OCI-LY1 (cell line): ENCODE measurements at regions not wholly inside any gene's neighbourhood (a gene's known extent, or its start where the extent isn't known, plus 50 kb on each side); places are given as distances from the start of the nearest gene placed in this dataset.

Experiments
- H2AFZ ChIP-seq: fragments of 200-600 bp; sonication (generic), shearing (Covaris generic); 2 replicates; pipeline ENCODE4 v1.6.0; 2014; ENCODE audit warnings: antibody characterized with exemption, mild to moderate bottlenecking, low read length
- H3F3A ChIP-seq: fragments of 200-600 bp; sonication (generic), shearing (Covaris generic); 2 replicates; pipeline ENCODE4 v1.6.0; 2014; ENCODE audit warnings: mild to moderate bottlenecking, antibody characterized with exemption, low read length, moderate library complexity; ENCODE audit not compliant: insufficient read depth
- H3K27ac ChIP-seq: fragments of 200-600 bp; sonication (generic); 2 replicates; pipeline ENCODE4 v1.5.1; 2014; ENCODE audit warnings: low read length, mixed run types, mild to moderate bottlenecking, low read depth; ENCODE audit not compliant: poor library complexity, severe bottlenecking
- H3K27me3 ChIP-seq: fragments of 200-600 bp; sonication (generic); 2 replicates; pipeline ENCODE4 v1.6.0; 2014; ENCODE audit warnings: antibody characterized with exemption, mild to moderate bottlenecking, low read length, moderate library complexity; ENCODE audit not compliant: insufficient read depth
- H3K36me3 ChIP-seq: fragments of 200-600 bp; sonication (generic); 2 replicates; pipeline ENCODE4 v1.6.1; 2014; ENCODE audit warnings: mild to moderate bottlenecking, antibody characterized with exemption, low read length, moderate library complexity, mixed read lengths; ENCODE audit not compliant: insufficient read depth
- H3K4me1 ChIP-seq: fragments of 200-600 bp; sonication (generic); 2 replicates; pipeline ENCODE4 v1.5.1; 2014; ENCODE audit warnings: mild to moderate bottlenecking, low read length, moderate library complexity; ENCODE audit not compliant: insufficient read depth, severe bottlenecking
- H3K4me2 ChIP-seq: fragments of 200-600 bp; sonication (generic), shearing (Covaris generic); 2 replicates; pipeline ENCODE4 v1.6.1; 2014; ENCODE audit warnings: low read length
- H3K4me3 ChIP-seq: fragments of 200-600 bp; sonication (generic); 2 replicates; pipeline ENCODE4 v1.5.1; 2014; ENCODE audit warnings: low read length, low read depth, mild to moderate bottlenecking, mixed read lengths; ENCODE audit not compliant: poor library complexity, severe bottlenecking
- H3K79me2 ChIP-seq: fragments of 200-600 bp; shearing (Covaris generic); 2 replicates; pipeline ENCODE4 v1.6.1; 2016; ENCODE audit warnings: mixed run types, low read length, mixed read lengths; ENCODE audit not compliant: insufficient read depth
- H3K9ac ChIP-seq: fragments of 200-600 bp; sonication (generic), shearing (Covaris generic); 2 replicates; pipeline ENCODE4 v1.6.1; 2014; ENCODE audit warnings: mild to moderate bottlenecking, low read length, mixed read lengths
- H3K9me2 ChIP-seq: fragments of 200-600 bp; sonication (generic), shearing (Covaris generic); 2 replicates; pipeline ENCODE4 v1.6.1; 2014; ENCODE audit warnings: low read depth, mild to moderate bottlenecking, low read length, mixed read lengths
- H3K9me3 ChIP-seq: fragments of 200-600 bp; shearing (Covaris generic); 2 replicates; pipeline ENCODE4 v1.6.1; 2014; ENCODE audit warnings: low read length, mixed read lengths
- H4K20me1 ChIP-seq: fragments of 200-600 bp; sonication (generic), shearing (Covaris generic); 2 replicates; pipeline ENCODE4 v1.6.0; 2016; ENCODE audit warnings: mild to moderate bottlenecking, low read length; ENCODE audit not compliant: insufficient read depth
- EZH2 ChIP-seq: fragments of 200-600 bp; sonication (generic), shearing (Covaris generic); IDR thresholded peaks from 2 replicates; pipeline ENCODE4 v1.8.0; 2017; ENCODE audit warnings: borderline replicate concordance, mixed run types, mild to moderate bottlenecking, antibody characterized with exemption, low read length, moderate library complexity, mixed read lengths
- TF ChIP-seq, protein P1 (sequence below): fragments of 200-600 bp; sonication (generic), shearing (Covaris generic); IDR thresholded peaks from 2 replicates; pipeline ENCODE4 v1.5.1; 2017; ENCODE audit warnings: mild to moderate bottlenecking, antibody characterized with exemption, low read length, moderate library complexity, mixed read lengths

DNA sequence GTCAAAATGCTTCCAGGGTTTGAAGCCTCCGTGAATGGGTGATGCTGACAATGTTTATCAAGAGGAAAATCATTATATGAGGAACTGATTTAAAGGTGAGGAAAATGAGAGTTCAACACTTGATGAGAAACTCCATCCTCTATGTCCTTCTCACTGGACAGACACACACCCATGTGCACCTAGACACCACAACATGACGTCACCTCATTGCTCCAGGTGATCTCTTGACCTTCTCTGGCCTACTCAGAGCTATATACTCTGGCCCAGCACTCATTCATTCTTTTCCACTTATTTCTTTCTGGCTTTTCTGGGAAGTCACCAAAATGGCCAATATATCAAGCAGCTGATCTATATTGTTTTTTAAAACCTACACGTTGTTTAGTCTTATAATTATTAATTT is 778.7 kb upstream of the PCDH20 start:
- Histone ChIP-seq H3K4me2 (no peak overlapping the region), H3K9ac (no peak overlapping the region), H3K9me3 (no peaks in the 10 kb centered on the region), H4K20me1 (no peaks in the 10 kb centered on the region), H3K27ac (no peak overlapping the region), H3K4me1 (no peaks in the 10 kb centered on the region), H2AFZ (no peak overlapping the region), H3K36me3 (no peaks in the 10 kb centered on the region), H3K27me3 (no peaks in the 10 kb centered on the region), H3K4me3 (no peak overlapping the region), H3K79me2 (no peaks in the 10 kb centered on the region), H3K9me2 (no peaks in the 10 kb centered on the region), H3F3A (no peaks in the 10 kb centered on the region)
- TF ChIP-seq EZH2 = no peak
- TF ChIP-seq, protein P1, sequence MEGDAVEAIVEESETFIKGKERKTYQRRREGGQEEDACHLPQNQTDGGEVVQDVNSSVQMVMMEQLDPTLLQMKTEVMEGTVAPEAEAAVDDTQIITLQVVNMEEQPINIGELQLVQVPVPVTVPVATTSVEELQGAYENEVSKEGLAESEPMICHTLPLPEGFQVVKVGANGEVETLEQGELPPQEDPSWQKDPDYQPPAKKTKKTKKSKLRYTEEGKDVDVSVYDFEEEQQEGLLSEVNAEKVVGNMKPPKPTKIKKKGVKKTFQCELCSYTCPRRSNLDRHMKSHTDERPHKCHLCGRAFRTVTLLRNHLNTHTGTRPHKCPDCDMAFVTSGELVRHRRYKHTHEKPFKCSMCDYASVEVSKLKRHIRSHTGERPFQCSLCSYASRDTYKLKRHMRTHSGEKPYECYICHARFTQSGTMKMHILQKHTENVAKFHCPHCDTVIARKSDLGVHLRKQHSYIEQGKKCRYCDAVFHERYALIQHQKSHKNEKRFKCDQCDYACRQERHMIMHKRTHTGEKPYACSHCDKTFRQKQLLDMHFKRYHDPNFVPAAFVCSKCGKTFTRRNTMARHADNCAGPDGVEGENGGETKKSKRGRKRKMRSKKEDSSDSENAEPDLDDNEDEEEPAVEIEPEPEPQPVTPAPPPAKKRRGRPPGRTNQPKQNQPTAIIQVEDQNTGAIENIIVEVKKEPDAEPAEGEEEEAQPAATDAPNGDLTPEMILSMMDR = no peak

DNA sequence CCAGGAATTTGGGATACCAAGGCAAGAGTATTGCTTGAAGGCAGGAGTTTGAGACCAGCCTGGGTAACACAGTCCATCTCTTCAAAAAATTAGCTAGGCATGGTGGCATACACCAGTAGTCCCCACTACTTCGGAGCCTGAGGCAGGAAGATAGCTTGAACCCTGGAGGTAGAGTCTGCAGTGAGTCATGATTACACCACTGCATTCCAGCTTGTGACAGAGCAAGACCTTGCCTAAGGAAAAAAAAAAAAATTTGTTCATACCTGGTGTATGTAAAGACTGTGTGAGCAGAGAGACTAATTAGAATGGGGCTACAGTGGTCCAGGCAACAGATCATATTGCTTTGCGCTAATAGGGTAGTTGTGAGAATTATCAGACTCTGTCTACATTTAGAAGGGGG is 778.3 kb upstream of the PCDH20 start:
- Histone ChIP-seq H3K4me2 (no peak overlapping the region), H3K9me2 (no peaks in the 10 kb centered on the region), H2AFZ (no peak overlapping the region), H3K27ac (no peak overlapping the region), H3K9me3 (no peaks in the 10 kb centered on the region), H3K4me3 (no peak overlapping the region), H3K79me2 (no peaks in the 10 kb centered on the region), H4K20me1 (no peaks in the 10 kb centered on the region), H3K4me1 (no peaks in the 10 kb centered on the region), H3K36me3 (no peaks in the 10 kb centered on the region), H3K9ac (no peak overlapping the region), H3F3A (no peaks in the 10 kb centered on the region), H3K27me3 (no peaks in the 10 kb centered on the region)
- TF ChIP-seq, protein P1 = no peak
- TF ChIP-seq EZH2 = no peak

DNA sequence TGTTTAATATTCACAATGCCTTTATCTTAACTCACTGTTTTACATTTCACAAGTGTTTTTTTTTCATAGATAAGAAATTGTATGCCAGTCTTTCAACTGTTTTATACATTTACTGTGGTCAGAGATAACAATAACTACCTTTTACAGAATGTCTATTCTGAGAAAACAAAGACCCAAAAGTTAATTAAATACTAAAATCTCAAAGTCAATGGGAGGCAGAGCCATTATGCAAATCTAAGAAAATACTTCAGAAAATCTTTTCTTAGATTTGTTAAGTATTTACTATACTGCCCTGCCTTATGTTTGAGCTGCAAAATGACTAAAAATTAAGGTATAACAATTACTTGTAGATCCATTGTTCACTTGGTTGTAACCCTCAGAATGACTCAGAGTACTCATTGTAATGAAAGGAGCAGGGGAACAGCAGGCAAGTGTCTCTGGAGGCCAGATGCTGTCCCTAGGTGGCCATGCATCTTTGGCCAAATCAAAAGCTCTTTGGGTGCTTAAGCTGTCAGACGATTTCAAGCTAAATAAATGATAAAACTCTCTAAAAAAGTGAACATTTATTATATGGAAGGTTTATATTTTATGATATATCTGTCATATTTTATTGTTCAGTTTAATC is 770.1 kb upstream of the PCDH20 start:
- H2AFZ ChIP-seq = no peak overlapping the region

More for the DNA sequence above, 770.1 kb upstream of the PCDH20 start:
- Histone ChIP-seq H3K79me2 (no peaks in the 10 kb centered on the region), H3K4me1 (peaks cover 8% of the 10 kb centered on the region), H3F3A (no peaks in the 10 kb centered on the region), H3K36me3 (no peaks in the 10 kb centered on the region), H3K4me3 (no peak overlapping the region), H3K9me2 (no peaks in the 10 kb centered on the region), H3K4me2 (no peak overlapping the region), H4K20me1 (no peaks in the 10 kb centered on the region), H3K27me3 (no peaks in the 10 kb centered on the region), H3K9ac (no peak overlapping the region), H3K27ac (no peak overlapping the region), H3K9me3 (peaks cover 9% of the 10 kb centered on the region)
- TF ChIP-seq, protein P1 = no peak
- TF ChIP-seq EZH2 = no peak
